ENCODE measurements at regions not wholly inside any gene's neighbourhood (a gene's known extent, or its start where the extent isn't known, plus 50 kb on each side); places are given as distances from the start of the nearest gene placed in this dataset.

GRCh38 chr5:60343102-60343501 lies 356.9 kb downstream of the DEPDC1B start:
- Histone ChIP-seq H3K9ac (ENCODE audit: low read length) (no peak overlapping the region), H3K9me3 (ENCODE audit: control extremely low read depth in 1 of 3, control insufficient read depth in 2 of 3, insufficient read depth in 1 of 3, low read length in 2 of 3) (no peaks in the 10 kb centered on the region), H4K20me1 (ENCODE audit: control insufficient read depth, insufficient read depth, low read length, poor library complexity, severe bottlenecking) (no peaks in the 10 kb centered on the region), H3K27ac (ENCODE audit: low read length in 2 of 2) (no peak overlapping the region), H3K36me3 (replicated peaks in 1 of 2; ENCODE audit: control extremely low read depth in 1 of 2, control insufficient read depth in 1 of 2, extremely low read depth in 1 of 2, insufficient read depth in 2 of 2, low read length in 1 of 2) (no peaks in the 10 kb centered on the region), H3K79me2 (ENCODE audit: control insufficient read depth, insufficient read depth, low read length) (no peaks in the 10 kb centered on the region), H2AFZ (ENCODE audit: insufficient read depth, low read depth, low read length, poor library complexity, severe bottlenecking) (no peak overlapping the region), H3K4me1 (ENCODE audit: control insufficient read depth in 2 of 2, insufficient read depth in 2 of 2, low read length in 2 of 2) (peaks cover 3 to 4% of the 10 kb centered on the region in 2 donors), H3K27me3 (replicated peaks in 1 of 4; ENCODE audit: control extremely low read depth in 1 of 4, control insufficient read depth in 3 of 4, insufficient read depth in 4 of 4, low read length in 3 of 4) (no peaks in the 10 kb centered on the region), H3K4me2 (replicated peaks; ENCODE audit: low read depth, low read length, poor library complexity, severe bottlenecking) (no peak overlapping the region), H3K4me3 (ENCODE audit: control extremely low read depth in 1 of 5, extremely low read depth in 1 of 5, insufficient read depth in 1 of 5, low read depth in 2 of 5, low read length in 4 of 5) (no peak overlapping the region)
- H3K4me3 Mint-ChIP-seq = no peak overlapping the region
- WGBS (ENCODE audit: insufficient coverage) = no CpG with 5 or more reads among the region's 4 CpGs
- TF ChIP-seq CTCF (IDR thresholded peaks at IDR 0.05) (no peak), EZH2 (IDR thresholded peaks at IDR 0.05; ENCODE audit: borderline replicate concordance, insufficient read depth, low read depth, low read length, poor library complexity, severe bottlenecking) (no peak)
- ATAC-seq (ENCODE audit: low read depth) = no peak
- intact Hi-C loops (cut with micrococcal nuclease) = no loop called here
- CTCF ChIA-PET = no interaction called here
- H3K4me1 Mint-ChIP-seq = peaks cover 10% of the 10 kb centered on the region
- no peaks in the 10 kb centered on the region for H3K27me3 Mint-ChIP-seq
- POLR2A ChIA-PET = no interaction called here
- no peak for DNase-seq
- H3K9me3 Mint-ChIP-seq (ENCODE audit: insufficient read depth) = no peaks in the 10 kb centered on the region
- H3K27ac Mint-ChIP-seq = no peak overlapping the region

GRCh38 chr5:60340965-60341471 lies 358.9 kb downstream of the DEPDC1B start:
- no peaks in the 10 kb centered on the region for H3K36me3 ChIP-seq (replicated peaks in 1 of 2; ENCODE audit: control extremely low read depth in 1 of 2, control insufficient read depth in 1 of 2, extremely low read depth in 1 of 2, insufficient read depth in 2 of 2, low read length in 1 of 2)
- no peak overlapping the region for H3K4me3 ChIP-seq (ENCODE audit: control extremely low read depth in 1 of 5, extremely low read depth in 1 of 5, insufficient read depth in 1 of 5, low read depth in 2 of 5, low read length in 4 of 5)
- no peaks in the 10 kb centered on the region for H3K27me3 Mint-ChIP-seq
- H4K20me1 ChIP-seq (ENCODE audit: control insufficient read depth, insufficient read depth, low read length, poor library complexity, severe bottlenecking) = no peaks in the 10 kb centered on the region
- peaks cover 10% of the 10 kb centered on the region for H3K4me1 Mint-ChIP-seq
- no peak overlapping the region for H2AFZ ChIP-seq (ENCODE audit: insufficient read depth, low read depth, low read length, poor library complexity, severe bottlenecking)
- no peak for TF ChIP-seq EZH2 (IDR thresholded peaks at IDR 0.05; ENCODE audit: borderline replicate concordance, insufficient read depth, low read depth, low read length, poor library complexity, severe bottlenecking)
- no peak for TF ChIP-seq CTCF (IDR thresholded peaks at IDR 0.05)
- H3K4me2 ChIP-seq (replicated peaks; ENCODE audit: low read depth, low read length, poor library complexity, severe bottlenecking) = no peak overlapping the region
- intact Hi-C loops (cut with micrococcal nuclease) = no loop called here
- H3K9me3 ChIP-seq (ENCODE audit: control extremely low read depth in 1 of 3, control insufficient read depth in 2 of 3, insufficient read depth in 1 of 3, low read length in 2 of 3) = no peaks in the 10 kb centered on the region
- no peaks in the 10 kb centered on the region for H3K79me2 ChIP-seq (ENCODE audit: control insufficient read depth, insufficient read depth, low read length)
- CTCF ChIA-PET = no interaction called here
- POLR2A ChIA-PET = no interaction called here
- no peaks in the 10 kb centered on the region for H3K27me3 ChIP-seq (replicated peaks in 1 of 4; ENCODE audit: control extremely low read depth in 1 of 4, control insufficient read depth in 3 of 4, insufficient read depth in 4 of 4, low read length in 3 of 4)
- no peak for ATAC-seq (ENCODE audit: low read depth)
- H3K9me3 Mint-ChIP-seq (ENCODE audit: insufficient read depth) = no peaks in the 10 kb centered on the region
- H3K4me1 ChIP-seq (ENCODE audit: control insufficient read depth in 2 of 2, insufficient read depth in 2 of 2, low read length in 2 of 2) = peaks cover 3 to 4% of the 10 kb centered on the region in 2 donors
- no peak overlapping the region for H3K4me3 Mint-ChIP-seq
- no peak overlapping the region for H3K27ac ChIP-seq (ENCODE audit: low read length in 2 of 2)
- no peak overlapping the region for H3K9ac ChIP-seq (ENCODE audit: low read length)
- WGBS (ENCODE audit: insufficient coverage) = 80% methylated on average over 1 of the region's 2 CpGs
- DNase-seq = no peak
- H3K27ac Mint-ChIP-seq = no peak overlapping the region
